Mucosa of stomach (tissue), 1 donor: ENCODE measurements at regions not wholly inside any gene's neighbourhood (a gene's known extent, or its start where the extent isn't known, plus 50 kb on each side); places are given as distances from the start of the nearest gene placed in this dataset.

Experiments used
- H3K27me3 ChIP-seq: one replicate; pipeline ENCODE4 v1.7.0; 2013; ENCODE audit warnings: mild to moderate bottlenecking, low read length; ENCODE audit not compliant: control insufficient read depth, insufficient read depth
- H3K36me3 ChIP-seq: one replicate; pipeline ENCODE4 v1.7.0; 2013; ENCODE audit warnings: low read length; ENCODE audit not compliant: control insufficient read depth, insufficient read depth
- H3K4me1 ChIP-seq: one replicate; pipeline ENCODE4 v1.7.0; 2013; ENCODE audit warnings: mild to moderate bottlenecking, low read length; ENCODE audit not compliant: control insufficient read depth, insufficient read depth
- H3K4me3 ChIP-seq: one replicate; pipeline ENCODE4 v1.7.0; 2013; ENCODE audit warnings: low read length
- H3K9ac ChIP-seq: one replicate; pipeline ENCODE4 v1.7.0; 2013; ENCODE audit warnings: mild to moderate bottlenecking, low read length, moderate library complexity
- H3K9me3 ChIP-seq: one replicate; pipeline ENCODE4 v1.7.0; 2013; ENCODE audit warnings: mild to moderate bottlenecking, low read length, moderate library complexity; ENCODE audit not compliant: control insufficient read depth
- donor health status: Pancreatic carcinoma.

- no peaks in the 10 kb centered on the region for H3K27me3 ChIP-seq
- no peaks in the 10 kb centered on the region for H3K4me1 ChIP-seq
- H3K9me3 ChIP-seq = no peaks in the 10 kb centered on the region
- no peak overlapping the region for H3K9ac ChIP-seq
- H3K4me3 ChIP-seq = no peak overlapping the region
- no peaks in the 10 kb centered on the region for H3K36me3 ChIP-seq
Observed at GRCh38 chr4:180809439-180809838, 1433.8 kb upstream of the TENM3 start.

- Histone ChIP-seq H3K36me3 (no peaks in the 10 kb centered on the region), H3K27me3 (no peaks in the 10 kb centered on the region), H3K9me3 (no peaks in the 10 kb centered on the region), H3K4me1 (no peaks in the 10 kb centered on the region), H3K9ac (no peak overlapping the region), H3K4me3 (no peak overlapping the region)
Observed at GRCh38 chr4:180810581-180810980, 1432.6 kb upstream of the TENM3 start.

DNA sequence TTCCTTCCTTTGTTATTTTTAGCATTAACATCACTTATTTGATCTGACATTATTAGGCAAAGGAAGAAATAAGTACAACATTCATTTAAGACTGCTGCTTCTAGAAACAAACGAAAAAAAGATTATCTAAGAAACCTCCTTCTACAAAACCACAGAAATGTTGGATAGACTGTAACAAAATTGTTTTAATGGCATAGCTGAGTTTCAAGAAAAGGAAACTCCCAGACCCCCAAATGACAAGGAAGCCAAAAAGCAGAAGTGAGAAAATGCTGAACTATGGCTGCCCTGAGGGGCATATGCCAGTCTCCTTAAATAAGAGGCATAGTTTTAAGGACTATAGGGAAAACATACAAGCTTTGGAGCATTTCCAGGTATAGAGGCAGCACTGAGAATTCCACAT lies 1431.6 kb upstream of the TENM3 start:
- H3K9me3 ChIP-seq = no peaks in the 10 kb centered on the region
- no peaks in the 10 kb centered on the region for H3K4me1 ChIP-seq
- no peak overlapping the region for H3K9ac ChIP-seq
- H3K36me3 ChIP-seq = no peaks in the 10 kb centered on the region
- no peaks in the 10 kb centered on the region for H3K27me3 ChIP-seq
- no peak overlapping the region for H3K4me3 ChIP-seq

DNA sequence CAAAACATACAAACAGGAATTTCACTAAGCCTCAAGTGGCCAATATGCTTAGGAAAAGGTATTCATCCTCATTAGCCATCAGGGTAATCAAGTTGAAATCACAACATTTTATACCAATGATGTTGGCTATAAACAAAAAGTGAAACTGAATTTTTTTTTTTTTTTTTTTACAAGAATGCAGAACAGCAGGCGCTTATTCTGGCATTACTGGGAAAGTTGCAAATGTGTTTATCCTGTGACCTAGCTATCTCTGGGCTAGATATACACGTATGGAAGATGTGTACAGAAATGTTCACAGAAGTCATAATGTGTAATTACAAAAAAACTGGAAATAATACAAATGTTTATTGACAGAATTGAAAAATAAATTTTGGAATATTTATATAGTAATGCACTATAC lies 1430.4 kb upstream of the TENM3 start:
- Histone ChIP-seq H3K36me3 (no peaks in the 10 kb centered on the region), H3K9ac (no peak overlapping the region), H3K4me3 (no peak overlapping the region), H3K9me3 (no peaks in the 10 kb centered on the region), H3K27me3 (no peaks in the 10 kb centered on the region), H3K4me1 (no peaks in the 10 kb centered on the region)

- Histone ChIP-seq H3K9ac (no peak overlapping the region), H3K4me3 (no peak overlapping the region), H3K4me1 (no peaks in the 10 kb centered on the region), H3K36me3 (no peaks in the 10 kb centered on the region), H3K27me3 (no peaks in the 10 kb centered on the region), H3K9me3 (no peaks in the 10 kb centered on the region)
Observed at GRCh38 chr4:180814875-180815417, 1428.3 kb upstream of the TENM3 start.

DNA sequence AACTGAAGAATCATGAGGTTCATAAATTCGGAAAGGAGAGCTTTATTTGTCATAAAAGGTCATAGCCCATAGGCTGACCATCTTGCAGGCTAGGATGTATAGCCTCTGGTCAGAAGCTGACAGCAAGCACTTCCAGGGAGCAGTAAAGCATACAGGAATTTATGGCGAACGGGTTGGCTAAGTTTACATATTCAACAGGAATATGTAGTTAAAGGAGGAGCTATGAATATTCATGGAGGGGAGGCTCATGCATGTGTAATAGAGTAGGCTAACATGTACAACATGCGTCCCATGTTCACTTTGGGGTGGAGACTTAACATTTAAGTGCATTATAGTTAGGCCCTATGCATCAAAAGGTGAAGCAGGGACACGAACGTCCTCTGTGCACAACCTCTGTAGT lies 1425.7 kb upstream of the TENM3 start:
- Histone ChIP-seq H3K27me3 (no peaks in the 10 kb centered on the region), H3K9ac (no peak overlapping the region), H3K9me3 (no peaks in the 10 kb centered on the region), H3K4me1 (no peaks in the 10 kb centered on the region), H3K36me3 (no peaks in the 10 kb centered on the region), H3K4me3 (no peak overlapping the region)

GRCh38 chr4:180823108-180823507 lies 1420.1 kb upstream of the TENM3 start:
- no peak overlapping the region for H3K4me3 ChIP-seq
- no peak overlapping the region for H3K9ac ChIP-seq
- H3K4me1 ChIP-seq = no peaks in the 10 kb centered on the region
- H3K36me3 ChIP-seq = no peaks in the 10 kb centered on the region
- no peaks in the 10 kb centered on the region for H3K9me3 ChIP-seq
- H3K27me3 ChIP-seq = no peaks in the 10 kb centered on the region

GRCh38 chr4:180827232-180828009 lies 1415.8 kb upstream of the TENM3 start:
- H3K9ac ChIP-seq = no peak overlapping the region
- no peak overlapping the region for H3K4me3 ChIP-seq
- H3K9me3 ChIP-seq = no peaks in the 10 kb centered on the region

GRCh38 chr4:180828455-180829018 lies 1414.7 kb upstream of the TENM3 start:
- H3K9ac ChIP-seq = no peak overlapping the region
- H3K9me3 ChIP-seq = no peaks in the 10 kb centered on the region
- no peak overlapping the region for H3K4me3 ChIP-seq
- H3K27me3 ChIP-seq = no peaks in the 10 kb centered on the region
- no peaks in the 10 kb centered on the region for H3K4me1 ChIP-seq
- no peaks in the 10 kb centered on the region for H3K36me3 ChIP-seq

More at GRCh38 chr4:180827232-180828009, 1415.8 kb upstream of the TENM3 start:
- no peaks in the 10 kb centered on the region for H3K4me1 ChIP-seq
- no peaks in the 10 kb centered on the region for H3K36me3 ChIP-seq
- no peaks in the 10 kb centered on the region for H3K27me3 ChIP-seq

- H3K4me3 ChIP-seq = no peak overlapping the region
- H3K36me3 ChIP-seq = no peaks in the 10 kb centered on the region
- H3K27me3 ChIP-seq = no peaks in the 10 kb centered on the region
- no peaks in the 10 kb centered on the region for H3K9me3 ChIP-seq
- no peak overlapping the region for H3K9ac ChIP-seq
- no peaks in the 10 kb centered on the region for H3K4me1 ChIP-seq
Observed at GRCh38 chr4:180832073-180832472, 1411.1 kb upstream of the TENM3 start.

DNA sequence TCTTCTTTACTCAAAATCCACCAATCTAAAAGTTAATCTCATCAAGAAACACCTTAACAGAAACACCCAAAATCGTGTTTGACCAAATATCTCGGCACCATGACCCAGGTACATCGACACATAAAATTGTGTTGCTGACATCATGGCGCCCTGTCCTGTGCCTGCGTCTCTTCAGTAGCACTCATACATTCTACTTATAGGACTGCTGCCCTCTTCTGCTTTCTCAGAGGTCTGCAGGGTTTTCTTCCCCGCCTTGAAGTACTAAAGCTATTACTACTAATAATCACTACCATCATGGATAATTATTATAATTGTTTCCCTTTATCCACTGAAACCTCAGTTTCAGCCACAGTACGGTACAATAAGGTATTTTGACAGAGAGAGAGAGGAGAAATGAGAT lies 1403.1 kb upstream of the TENM3 start:
- Histone ChIP-seq H3K9ac (no peak overlapping the region), H3K4me1 (no peaks in the 10 kb centered on the region), H3K9me3 (no peaks in the 10 kb centered on the region), H3K27me3 (no peaks in the 10 kb centered on the region), H3K36me3 (no peaks in the 10 kb centered on the region), H3K4me3 (no peak overlapping the region)

- H3K9ac ChIP-seq = no peak overlapping the region
- H3K9me3 ChIP-seq = no peaks in the 10 kb centered on the region
Observed at GRCh38 chr4:180850318-180850940, 1392.8 kb upstream of the TENM3 start.

More at GRCh38 chr4:180850318-180850940, 1392.8 kb upstream of the TENM3 start:
- H3K4me1 ChIP-seq = no peaks in the 10 kb centered on the region
- no peaks in the 10 kb centered on the region for H3K27me3 ChIP-seq
- no peak overlapping the region for H3K4me3 ChIP-seq
- H3K36me3 ChIP-seq = no peaks in the 10 kb centered on the region
